Endodermal cell (in vitro differentiated cells): ENCODE measurements at regions not wholly inside any gene's neighbourhood (a gene's known extent, or its start where the extent isn't known, plus 50 kb on each side); places are given as distances from the start of the nearest gene placed in this dataset.

ENCODE experiments used
- DNase-seq: peaks from one replicate; pipeline ENCODE4 v3.0.0-alpha.2; 2017
- H3K27ac ChIP-seq: 2 replicates; pipeline ENCODE4 v1.5.1; 2013; ENCODE audit warnings: mild to moderate bottlenecking, low read depth, low read length, moderate library complexity
- H3K27me3 ChIP-seq: 2 replicates; pipeline ENCODE4 v1.6.1; 2013; ENCODE audit warnings: mild to moderate bottlenecking, low read length, moderate library complexity; ENCODE audit not compliant: insufficient read depth, control insufficient read depth, poor library complexity, severe bottlenecking
- H3K36me3 ChIP-seq: 2 replicates; pipeline ENCODE4 v1.7.0; 2013; ENCODE audit warnings: mild to moderate bottlenecking, low read length, moderate library complexity; ENCODE audit not compliant: control insufficient read depth, insufficient read depth
- H3K4me1 ChIP-seq: one replicate; pipeline ENCODE4 v1.7.0; 2013; ENCODE audit warnings: low read length; ENCODE audit not compliant: control insufficient read depth, insufficient read depth
- H3K4me3 ChIP-seq: 2 replicates; pipeline ENCODE4 v1.5.1; 2013; ENCODE audit warnings: mild to moderate bottlenecking, low read length, moderate library complexity
- H3K9ac ChIP-seq: 2 replicates; pipeline ENCODE4 v1.6.1; 2013; ENCODE audit warnings: mild to moderate bottlenecking, low read length, moderate library complexity; ENCODE audit not compliant: poor library complexity, severe bottlenecking; ENCODE audit errors: extremely low read depth
- H3K9me3 ChIP-seq: 2 replicates; pipeline ENCODE4 v1.6.1; 2013; ENCODE audit warnings: mild to moderate bottlenecking, low read length, moderate library complexity; ENCODE audit not compliant: control insufficient read depth
- H3K27ac Mint-ChIP-seq: 2 replicates; pipeline ENCODE4 v1.8.0; 2020; ENCODE audit warnings: mixed read lengths
- H3K27me3 Mint-ChIP-seq: 2 replicates; pipeline ENCODE4 v1.8.0; 2021; ENCODE audit warnings: mild to moderate bottlenecking, mixed read lengths; ENCODE audit not compliant: insufficient read depth
- H3K36me3 Mint-ChIP-seq: 2 replicates; pipeline ENCODE4 v1.8.0; 2020; ENCODE audit warnings: low read depth, mixed read lengths
- H3K4me1 Mint-ChIP-seq: 2 replicates; pipeline ENCODE4 v1.8.0; 2020; ENCODE audit warnings: mixed read lengths
- H3K4me3 Mint-ChIP-seq: 2 replicates; pipeline ENCODE4 v1.8.0; 2020; ENCODE audit warnings: mild to moderate bottlenecking, moderate library complexity, mixed read lengths
- H3K9me3 Mint-ChIP-seq: 2 replicates; pipeline ENCODE4 v1.8.0; 2020; ENCODE audit warnings: mild to moderate bottlenecking, mixed read lengths
- WGBS, 2 experiments: methylation state at CpG; one replicate each; pipeline versions ENCODE4 v1.1.5 to v1.1.7; 2013; ENCODE audit warnings: missing lambda C conversion rate in 2 of 2, mixed read lengths in 1 of 2; ENCODE audit not compliant: insufficient coverage in 1 of 2, insufficient read length in 1 of 2; 5-methylcytosine and 5-hydroxymethylcytosine counted together
- TF ChIP-seq, protein P1 (sequence below): fragments of 200-600 bp; sonication (generic); conservative IDR thresholded peaks from 2 replicates; pipeline ENCODE4 v1.5.0; 2021; ENCODE audit warnings: antibody characterized with exemption, mild to moderate bottlenecking

DNA sequence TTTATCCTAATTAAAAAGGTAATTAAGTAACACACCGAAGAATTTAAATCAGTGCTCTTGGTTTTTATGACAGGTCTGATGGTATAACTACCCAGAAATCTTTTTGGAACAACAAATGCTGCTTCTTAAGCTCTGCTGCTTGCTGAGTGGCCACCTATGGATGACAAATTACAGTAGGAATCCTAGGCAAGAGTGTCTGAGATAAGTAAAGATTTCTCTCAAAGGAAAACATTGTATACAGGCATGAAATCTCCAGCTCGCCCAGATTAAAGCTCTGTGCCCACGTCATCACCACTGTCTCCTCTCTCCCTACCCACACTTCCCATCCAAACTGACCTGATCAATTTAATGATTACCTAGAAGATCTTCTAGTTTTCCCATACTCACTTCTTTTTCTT is 1083.0 kb upstream of the MAP3K7 start:
- no peak overlapping the region for H3K27ac Mint-ChIP-seq
- 87 to 88% methylated on average over 3 of the region's 3 CpGs for WGBS, 2 experiments
- Histone ChIP-seq H3K9ac (no peak overlapping the region), H3K4me3 (no peak overlapping the region), H3K36me3 (no peaks in the 10 kb centered on the region), H3K4me1 (no peaks in the 10 kb centered on the region), H3K9me3 (no peaks in the 10 kb centered on the region), H3K27ac (no peak overlapping the region), H3K27me3 (no peaks in the 10 kb centered on the region)
- H3K4me3 Mint-ChIP-seq: no peak overlapping the region
- no peaks in the 10 kb centered on the region for H3K36me3 Mint-ChIP-seq
- peaks cover 3% of the 10 kb centered on the region for H3K4me1 Mint-ChIP-seq
- H3K9me3 Mint-ChIP-seq: no peaks in the 10 kb centered on the region
- DNase-seq: no peak
- TF ChIP-seq, protein P1, sequence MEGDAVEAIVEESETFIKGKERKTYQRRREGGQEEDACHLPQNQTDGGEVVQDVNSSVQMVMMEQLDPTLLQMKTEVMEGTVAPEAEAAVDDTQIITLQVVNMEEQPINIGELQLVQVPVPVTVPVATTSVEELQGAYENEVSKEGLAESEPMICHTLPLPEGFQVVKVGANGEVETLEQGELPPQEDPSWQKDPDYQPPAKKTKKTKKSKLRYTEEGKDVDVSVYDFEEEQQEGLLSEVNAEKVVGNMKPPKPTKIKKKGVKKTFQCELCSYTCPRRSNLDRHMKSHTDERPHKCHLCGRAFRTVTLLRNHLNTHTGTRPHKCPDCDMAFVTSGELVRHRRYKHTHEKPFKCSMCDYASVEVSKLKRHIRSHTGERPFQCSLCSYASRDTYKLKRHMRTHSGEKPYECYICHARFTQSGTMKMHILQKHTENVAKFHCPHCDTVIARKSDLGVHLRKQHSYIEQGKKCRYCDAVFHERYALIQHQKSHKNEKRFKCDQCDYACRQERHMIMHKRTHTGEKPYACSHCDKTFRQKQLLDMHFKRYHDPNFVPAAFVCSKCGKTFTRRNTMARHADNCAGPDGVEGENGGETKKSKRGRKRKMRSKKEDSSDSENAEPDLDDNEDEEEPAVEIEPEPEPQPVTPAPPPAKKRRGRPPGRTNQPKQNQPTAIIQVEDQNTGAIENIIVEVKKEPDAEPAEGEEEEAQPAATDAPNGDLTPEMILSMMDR: no peak
- H3K27me3 Mint-ChIP-seq: no peaks in the 10 kb centered on the region

- no peaks in the 10 kb centered on the region for H3K4me1 ChIP-seq
- H3K36me3 Mint-ChIP-seq: no peaks in the 10 kb centered on the region
- no peaks in the 10 kb centered on the region for H3K27me3 Mint-ChIP-seq
- H3K9me3 ChIP-seq: no peaks in the 10 kb centered on the region
- H3K36me3 ChIP-seq: no peaks in the 10 kb centered on the region
- TF ChIP-seq, protein P1: no peak
- no peak overlapping the region for H3K27ac Mint-ChIP-seq
- 78 to 92% methylated on average over 7 to 9 of the region's 9 CpGs for WGBS, 2 experiments
- DNase-seq: no peak
- peaks cover 3% of the 10 kb centered on the region for H3K4me1 Mint-ChIP-seq
- H3K27ac ChIP-seq: peak overlapping the region; percentile 40
- no peak overlapping the region for H3K4me3 ChIP-seq
- H3K27me3 ChIP-seq: no peaks in the 10 kb centered on the region
- H3K9me3 Mint-ChIP-seq: no peaks in the 10 kb centered on the region
- no peak overlapping the region for H3K9ac ChIP-seq
- H3K4me3 Mint-ChIP-seq: no peak overlapping the region
These were observed 1082.4 kb upstream of the MAP3K7 start for GRCh38 chr6:91669154-91669870.

- Histone ChIP-seq H3K27me3 (no peaks in the 10 kb centered on the region), H3K27ac (no peak overlapping the region), H3K9me3 (no peaks in the 10 kb centered on the region), H3K36me3 (no peaks in the 10 kb centered on the region), H3K9ac (no peak overlapping the region), H3K4me3 (no peak overlapping the region), H3K4me1 (no peaks in the 10 kb centered on the region)
- WGBS, 2 experiments: 78 to 86% methylated on average over 1 to 4 of the region's 4 CpGs
- H3K27me3 Mint-ChIP-seq: no peaks in the 10 kb centered on the region
- TF ChIP-seq, protein P1: no peak
- H3K4me3 Mint-ChIP-seq: no peak overlapping the region
- H3K9me3 Mint-ChIP-seq: no peaks in the 10 kb centered on the region
- H3K36me3 Mint-ChIP-seq: no peaks in the 10 kb centered on the region
- H3K4me1 Mint-ChIP-seq: peaks cover 3% of the 10 kb centered on the region
- no peak for DNase-seq
- no peak overlapping the region for H3K27ac Mint-ChIP-seq
These were observed 1080.7 kb upstream of the MAP3K7 start for GRCh38 chr6:91667596-91667995.
